ENCODE measurements at regions not wholly inside any gene's neighbourhood (a gene's known extent, or its start where the extent isn't known, plus 50 kb on each side); places are given as distances from the start of the nearest gene placed in this dataset.

DNA sequence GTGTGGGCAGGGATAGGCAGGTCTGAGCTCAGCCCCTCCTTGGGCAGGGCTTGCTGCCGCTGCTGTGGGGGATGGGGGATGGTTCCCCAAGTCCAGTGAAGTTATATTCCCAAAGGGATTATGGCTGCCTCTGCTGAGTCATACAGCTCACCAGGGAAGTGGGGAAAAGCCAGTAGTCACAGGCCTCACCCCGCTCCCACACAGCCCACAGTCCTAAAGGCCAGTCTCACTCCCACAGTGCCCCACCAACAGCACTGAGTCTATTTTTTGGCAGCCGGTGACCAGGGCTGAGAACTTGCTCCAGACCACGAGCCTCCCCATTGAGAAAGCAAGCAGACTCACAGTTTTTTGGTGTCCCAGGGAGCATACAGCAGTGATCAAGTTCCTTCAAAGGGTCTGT is 173.3 kb downstream of the OSR1 start:
- WGBS, 3 donors: 91 to 98% (median 93%) methylated on average over 4 of the region's 4 CpGs
- H3K4me1 ChIP-seq (ENCODE audit: insufficient read depth): no peaks in the 10 kb centered on the region
- H3K27me3 ChIP-seq: no peaks in the 10 kb centered on the region
- no peak overlapping the region for H3K27ac ChIP-seq
- H3K36me3 ChIP-seq: no peaks in the 10 kb centered on the region
- intact Hi-C loops (cut with DNase I): loop anchor here in 1 of 4 donors (10.0 kb wide), 1 partner anchor 110 kb away; no protein-coding TSS in a partner anchor
- no peak for TF ChIP-seq CTCF (IDR thresholded peaks at IDR 0.05)
- TF ChIP-seq POLR2A (IDR thresholded peaks at IDR 0.05): no peak
- no peak for TF ChIP-seq EP300 (IDR thresholded peaks at IDR 0.05)
- no peak for DNase-seq
- H3K4me3 ChIP-seq: no peak overlapping the region
- H3K9me3 ChIP-seq: no peaks in the 10 kb centered on the region

GRCh38 chr2:19178175-19178574 is 180.2 kb downstream of the OSR1 start:
- Histone ChIP-seq H3K9me3 (no peaks in the 10 kb centered on the region), H3K4me3 (no peak overlapping the region), H3K27ac (no peak overlapping the region), H3K4me1 (ENCODE audit: insufficient read depth) (no peaks in the 10 kb centered on the region), H3K27me3 (no peaks in the 10 kb centered on the region), H3K36me3 (no peaks in the 10 kb centered on the region)
- 32 to 46% (median 44%) methylated on average over 2 of the region's 2 CpGs for WGBS, 3 donors
- intact Hi-C loops (cut with DNase I): no loop called here
- DNase-seq: no peak
- TF ChIP-seq POLR2A (IDR thresholded peaks at IDR 0.05): no peak
- TF ChIP-seq CTCF (IDR thresholded peaks at IDR 0.05): no peak
- TF ChIP-seq EP300 (IDR thresholded peaks at IDR 0.05): no peak

DNA sequence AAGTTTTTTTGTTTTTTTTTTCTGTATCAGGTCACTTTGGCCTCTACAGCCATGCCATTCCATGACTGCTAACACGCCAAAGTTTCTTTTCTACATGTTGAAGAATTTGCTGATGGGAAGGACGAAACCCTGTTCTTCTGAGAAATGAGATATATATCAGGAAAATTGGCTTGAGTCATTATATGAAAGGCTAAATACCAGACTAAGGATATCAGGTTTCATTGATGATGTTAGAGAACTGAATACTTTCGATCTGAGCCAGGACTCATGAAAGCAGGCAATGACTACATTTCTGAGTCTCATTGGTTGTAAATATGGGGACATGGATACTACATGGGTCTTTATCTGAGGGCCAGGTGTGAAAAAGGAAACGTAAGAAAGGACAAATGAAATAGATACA is 181.4 kb downstream of the OSR1 start:
- Histone ChIP-seq H3K27ac (no peak overlapping the region), H3K9me3 (no peaks in the 10 kb centered on the region), H3K27me3 (no peaks in the 10 kb centered on the region), H3K4me3 (no peak overlapping the region), H3K36me3 (no peaks in the 10 kb centered on the region), H3K4me1 (ENCODE audit: insufficient read depth) (no peaks in the 10 kb centered on the region)
- intact Hi-C loops (cut with DNase I): no loop called here
- 88 to 94% (median 91%) methylated on average over 4 of the region's 4 CpGs for WGBS, 3 donors
- DNase-seq: no peak
- no peak for TF ChIP-seq CTCF (IDR thresholded peaks at IDR 0.05)
- no peak for TF ChIP-seq EP300 (IDR thresholded peaks at IDR 0.05)
- TF ChIP-seq POLR2A (IDR thresholded peaks at IDR 0.05): no peak

GRCh38 chr2:19176172-19176852 is 182.1 kb downstream of the OSR1 start:
- H3K4me3 ChIP-seq: no peak overlapping the region
- H3K36me3 ChIP-seq: no peaks in the 10 kb centered on the region
- TF ChIP-seq POLR2A (IDR thresholded peaks at IDR 0.05): no peak
- no peak for TF ChIP-seq CTCF (IDR thresholded peaks at IDR 0.05)
- TF ChIP-seq EP300 (IDR thresholded peaks at IDR 0.05): no peak
- H3K4me1 ChIP-seq (ENCODE audit: insufficient read depth): no peaks in the 10 kb centered on the region
- intact Hi-C loops (cut with DNase I): no loop called here
- 86 to 87% (median 87%) methylated on average over 3 of the region's 3 CpGs for WGBS, 3 donors
- no peaks in the 10 kb centered on the region for H3K27me3 ChIP-seq
- no peaks in the 10 kb centered on the region for H3K9me3 ChIP-seq
- no peak overlapping the region for H3K27ac ChIP-seq
- DNase-seq: no peak

All from ovary (tissue), 7 donors.